ENCODE measurements at regions not wholly inside any gene's neighbourhood (a gene's known extent, or its start where the extent isn't known, plus 50 kb on each side); places are given as distances from the start of the nearest gene placed in this dataset.
A peak's percentile ranks its signal among the peaks of the same experiment; 100 is the strongest.

- H3K4me3 ChIP-seq (ENCODE audit: low read length): no peak overlapping the region
- DNase-seq (ENCODE audit: low read depth): no peak
- TF ChIP-seq CTCF (IDR thresholded peaks at IDR 0.05; ENCODE audit: insufficient read depth, low read depth, low read length, missing control alignments): no peak
Observed at GRCh38 chr3:77887611-77888010, 847.7 kb downstream of the ROBO2 start.

- DNase-seq (ENCODE audit: low read depth): no peak
- TF ChIP-seq CTCF (IDR thresholded peaks at IDR 0.05; ENCODE audit: insufficient read depth, low read depth, low read length, missing control alignments): no peak
- H3K4me3 ChIP-seq (ENCODE audit: low read length): no peak overlapping the region
Observed at GRCh38 chr3:77889616-77890015, 849.7 kb downstream of the ROBO2 start.

- TF ChIP-seq CTCF (IDR thresholded peaks at IDR 0.05; ENCODE audit: insufficient read depth, low read depth, low read length, missing control alignments): no peak
- peak; percentile 66 for DNase-seq (ENCODE audit: low read depth)
- no peak overlapping the region for H3K4me3 ChIP-seq (ENCODE audit: low read length)
Observed at GRCh38 chr3:77898621-77899020, 858.7 kb downstream of the ROBO2 start.

GRCh38 chr3:77902675-77903074 is 862.8 kb downstream of the ROBO2 start:
- no peak for TF ChIP-seq CTCF (IDR thresholded peaks at IDR 0.05; ENCODE audit: insufficient read depth, low read depth, low read length, missing control alignments)
- no peak overlapping the region for H3K4me3 ChIP-seq (ENCODE audit: low read length)
- no peak for DNase-seq (ENCODE audit: low read depth)

GRCh38 chr3:77906102-77906709 is 866.3 kb downstream of the ROBO2 start:
- no peak for TF ChIP-seq CTCF (IDR thresholded peaks at IDR 0.05; ENCODE audit: insufficient read depth, low read depth, low read length, missing control alignments)
- peak; percentile 98 for DNase-seq (ENCODE audit: low read depth)
- H3K4me3 ChIP-seq (ENCODE audit: low read length): no peak overlapping the region

DNA sequence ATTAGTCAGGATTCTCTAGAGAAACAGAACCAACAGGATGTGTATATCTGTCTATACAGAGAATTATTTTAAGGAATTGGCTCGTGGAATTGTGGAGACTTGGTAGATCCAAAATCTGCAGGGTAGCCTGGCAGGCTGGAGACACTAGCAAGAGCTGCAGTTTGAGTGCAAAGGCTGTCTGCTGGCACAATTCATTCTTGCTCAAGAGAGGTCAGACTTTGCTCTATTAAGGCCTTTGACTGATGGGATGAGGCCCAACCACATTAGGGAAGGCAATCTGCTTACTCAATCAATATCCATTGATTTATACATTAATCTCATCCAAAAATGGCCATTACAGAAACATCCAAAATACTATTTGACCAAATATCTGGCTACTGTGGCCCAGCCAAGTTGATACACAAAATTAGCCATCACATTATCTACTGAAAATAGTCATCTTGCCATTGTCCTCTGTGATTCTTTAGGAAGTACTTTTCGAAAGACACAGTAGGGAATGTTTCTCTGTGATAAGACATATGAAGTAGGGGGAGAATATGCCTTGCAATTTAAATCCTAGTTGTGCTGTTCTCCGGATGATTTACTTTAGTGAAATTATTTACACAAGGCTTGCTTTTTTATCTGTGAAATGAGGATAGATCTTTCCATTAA is 873.8 kb downstream of the ROBO2 start:
- no peak overlapping the region for H3K4me3 ChIP-seq (ENCODE audit: low read length)
- no peak for DNase-seq (ENCODE audit: low read depth)
- no peak for TF ChIP-seq CTCF (IDR thresholded peaks at IDR 0.05; ENCODE audit: insufficient read depth, low read depth, low read length, missing control alignments)

DNA sequence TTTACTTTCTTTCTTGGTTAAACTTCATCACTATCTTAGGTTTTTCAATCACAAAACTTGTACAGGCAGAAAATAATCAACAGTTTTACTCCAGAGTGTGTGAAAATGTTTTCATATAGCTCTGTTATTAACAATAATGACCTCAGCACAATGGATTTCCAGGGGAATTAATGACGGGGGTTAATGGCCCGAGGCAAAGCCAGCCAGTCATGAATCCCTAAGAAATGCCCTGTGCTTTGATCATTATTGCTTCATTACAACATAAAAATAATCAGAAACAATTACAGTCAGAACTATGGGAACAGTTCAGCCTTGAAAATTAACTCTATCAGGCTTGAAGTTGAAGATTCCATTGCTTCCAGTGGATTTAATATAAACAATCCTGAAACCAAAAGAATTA is 875.4 kb downstream of the ROBO2 start:
- no peak for TF ChIP-seq CTCF (IDR thresholded peaks at IDR 0.05; ENCODE audit: insufficient read depth, low read depth, low read length, missing control alignments)
- no peak overlapping the region for H3K4me3 ChIP-seq (ENCODE audit: low read length)
- peak; percentile 30 for DNase-seq (ENCODE audit: low read depth)
